GM19452 (cell line): ENCODE measurements at regions not wholly inside any gene's neighbourhood (a gene's known extent, or its start where the extent isn't known, plus 50 kb on each side); places are given as distances from the start of the nearest gene placed in this dataset.
"Not testable (repeated sequence)": the region's sequence is repeated elsewhere in the genome, so short reads cannot be mapped to it uniquely, and the experiment has no call there.

ENCODE experiments used
- ATAC-seq: cut with Tn5 transposase; IDR thresholded peaks from one replicate; pipeline ENCODE4 v1.9.1; 2021; ENCODE audit not compliant: unreplicated experiment

DNA sequence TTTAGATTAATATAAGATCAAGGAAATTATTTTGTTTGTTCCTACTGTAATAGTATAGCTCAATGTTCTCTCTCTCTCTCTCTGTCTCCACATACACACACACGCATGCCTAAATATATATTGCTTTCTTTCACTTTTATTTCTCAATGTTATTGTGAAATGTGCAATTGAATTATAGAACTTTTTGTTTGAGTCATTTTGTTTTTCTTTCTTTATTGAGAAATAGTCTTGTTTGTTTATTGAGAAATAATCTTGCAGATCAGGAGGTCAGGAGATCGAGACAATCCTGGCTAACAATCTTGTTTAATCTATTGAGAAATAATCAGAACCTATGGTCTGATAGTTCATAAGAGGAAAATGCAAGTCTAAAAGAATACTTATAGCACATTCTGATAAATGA lies 1581.3 kb downstream of the EFNB2 start:
- no peak for ATAC-seq

- no peak for ATAC-seq
Measured at GRCh38 chr13:104953588-104953987, 1581.9 kb downstream of the EFNB2 start.

- no peak for ATAC-seq
Measured at GRCh38 chr13:104949840-104950740, 1585.4 kb downstream of the EFNB2 start.

DNA sequence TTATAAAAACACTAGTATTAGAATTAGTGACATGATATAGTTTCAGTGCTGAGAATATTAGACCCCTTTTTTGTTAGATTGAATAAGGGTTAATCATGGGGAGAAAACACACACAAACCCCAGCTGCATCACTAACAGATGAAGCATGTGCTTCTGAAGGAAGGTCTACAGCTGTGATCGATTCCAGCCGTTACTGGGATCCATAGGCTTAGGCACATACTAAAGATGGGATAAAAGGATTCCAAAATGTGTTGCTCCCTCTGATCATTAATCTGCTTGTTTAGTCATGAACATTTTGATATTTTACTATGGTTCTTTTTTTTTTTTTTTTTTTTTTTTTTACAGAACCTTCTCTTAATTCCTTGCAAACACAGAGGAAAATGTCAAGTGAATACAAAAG lies 1591.3 kb downstream of the EFNB2 start:
- ATAC-seq: no peak

GRCh38 chr13:104943331-104943730 lies 1592.1 kb downstream of the EFNB2 start:
- ATAC-seq: no peak

DNA sequence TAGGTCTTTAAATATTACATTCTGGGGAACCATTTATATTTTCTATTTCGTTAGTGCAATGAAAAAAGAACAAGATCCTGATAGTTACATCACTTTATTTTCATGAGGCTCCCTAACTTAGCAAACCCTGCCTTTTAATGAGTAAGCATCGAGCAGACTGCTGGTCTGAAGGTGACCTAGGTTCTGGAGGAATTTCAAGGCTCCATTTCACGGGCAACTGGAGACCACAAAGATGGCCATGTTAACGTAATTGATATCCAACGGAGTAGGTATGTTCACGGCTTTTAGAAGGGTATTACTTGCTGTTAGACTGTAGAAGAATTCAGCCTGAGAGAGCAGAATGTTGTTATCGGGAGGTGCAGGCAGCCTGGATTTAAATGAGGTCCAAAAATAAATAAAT lies 1597.6 kb downstream of the EFNB2 start:
- ATAC-seq: no peak

- ATAC-seq: no peak
Measured at GRCh38 chr13:104936304-104936703, 1599.2 kb downstream of the EFNB2 start.

DNA sequence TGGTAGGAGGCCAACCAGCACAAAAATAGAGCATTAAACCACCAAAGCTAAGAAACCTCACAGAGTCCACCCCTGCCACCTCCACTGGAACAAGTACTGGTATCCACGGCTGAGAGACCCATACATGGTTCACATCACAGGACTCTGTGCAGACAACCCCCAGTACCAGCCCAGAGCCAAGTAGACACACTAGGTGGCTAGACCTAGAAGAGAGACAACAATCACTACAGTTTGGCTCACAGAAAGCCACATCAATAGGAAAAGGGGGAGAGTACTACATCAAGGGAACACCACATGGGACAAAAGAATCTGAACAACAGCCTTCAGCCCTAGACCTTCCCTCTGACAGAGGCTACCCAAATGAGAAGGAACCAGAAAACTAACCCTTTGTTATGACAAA lies 1614.9 kb downstream of the EFNB2 start:
- not testable (repeated sequence) for ATAC-seq

- ATAC-seq: no peak
Measured at GRCh38 chr13:104920091-104920490, 1615.4 kb downstream of the EFNB2 start.

DNA sequence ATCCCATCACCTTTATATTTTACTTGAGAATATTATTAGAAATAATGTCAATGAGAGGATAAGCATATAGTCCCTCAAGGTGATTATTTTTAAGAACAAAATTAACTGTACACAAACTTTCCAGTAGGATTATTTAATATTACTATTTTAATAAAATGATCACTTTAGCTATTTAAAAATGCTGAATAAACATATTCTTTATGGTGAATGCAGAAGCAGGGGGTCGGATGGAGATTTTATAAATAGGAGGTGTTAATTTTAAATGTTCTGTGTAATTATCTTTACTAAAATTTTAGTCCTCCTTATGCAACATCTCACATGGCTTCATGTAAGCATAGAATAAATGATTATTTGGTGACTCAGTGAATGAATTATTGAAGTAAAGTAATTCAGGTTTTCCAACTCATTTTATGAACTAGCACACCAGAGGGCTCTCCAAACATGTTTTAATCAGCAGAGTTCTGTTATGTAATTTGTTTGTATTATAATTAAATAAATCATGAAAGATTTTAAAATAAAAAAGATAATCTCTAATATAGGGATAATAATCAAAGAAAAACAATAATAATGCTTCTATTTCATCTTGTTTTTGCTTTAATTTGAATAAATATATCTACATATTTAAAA lies 1635.2 kb downstream of the EFNB2 start:
- no peak for ATAC-seq

- ATAC-seq: no peak
Measured at GRCh38 chr13:104898484-104898883, 1637.0 kb downstream of the EFNB2 start.

- ATAC-seq: no peak
Measured at GRCh38 chr13:104895521-104895920, 1639.9 kb downstream of the EFNB2 start.

GRCh38 chr13:104875038-104875754 lies 1660.3 kb downstream of the EFNB2 start:
- no peak for ATAC-seq

- ATAC-seq: no peak
Measured at GRCh38 chr13:104872153-104872552, 1663.3 kb downstream of the EFNB2 start.

GRCh38 chr13:104871456-104871855 lies 1664.0 kb downstream of the EFNB2 start:
- no peak for ATAC-seq

DNA sequence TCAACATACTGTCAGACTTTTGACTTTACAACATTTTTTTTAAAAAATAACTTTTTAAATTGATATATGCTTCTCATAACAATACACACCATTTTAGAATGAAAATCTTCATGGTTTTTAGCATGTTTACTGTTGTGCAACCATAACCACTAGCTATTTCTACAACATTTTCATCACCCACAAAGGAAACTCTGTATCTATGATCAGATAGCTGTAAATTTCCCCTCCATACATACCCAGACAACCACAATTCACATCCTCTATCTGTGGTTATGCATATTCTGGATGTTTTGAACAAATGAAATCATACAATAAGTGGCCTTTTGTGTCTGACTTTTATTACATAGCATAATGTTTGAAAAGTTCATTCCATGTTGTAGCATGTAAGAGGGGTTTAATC lies 1666.0 kb downstream of the EFNB2 start:
- no peak for ATAC-seq

GRCh38 chr13:104868806-104869205 lies 1666.7 kb downstream of the EFNB2 start:
- ATAC-seq: no peak

GRCh38 chr13:104855581-104855980 lies 1679.9 kb downstream of the EFNB2 start:
- no peak for ATAC-seq

DNA sequence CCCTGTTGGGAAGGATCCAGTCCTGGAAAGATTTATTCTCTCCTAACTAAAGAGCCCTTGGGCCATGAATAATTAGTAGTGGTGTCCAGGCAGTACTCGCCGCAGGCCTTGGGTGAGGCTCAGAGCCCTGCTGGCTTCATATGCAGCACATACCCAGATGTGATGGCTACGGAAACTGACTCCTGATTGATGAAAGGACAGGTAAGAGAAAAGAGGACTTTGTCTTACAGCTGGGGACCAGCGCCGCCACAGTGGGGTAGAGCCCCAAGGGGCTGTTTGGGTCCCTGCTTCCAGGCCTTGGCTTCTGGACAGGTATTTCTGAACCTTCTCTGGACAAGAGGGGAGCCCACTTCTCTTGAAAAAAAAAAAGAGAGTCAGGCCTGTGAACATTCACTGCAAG lies 1680.8 kb downstream of the EFNB2 start:
- no peak for ATAC-seq

GRCh38 chr13:104854007-104854406 lies 1681.5 kb downstream of the EFNB2 start:
- ATAC-seq: no peak

DNA sequence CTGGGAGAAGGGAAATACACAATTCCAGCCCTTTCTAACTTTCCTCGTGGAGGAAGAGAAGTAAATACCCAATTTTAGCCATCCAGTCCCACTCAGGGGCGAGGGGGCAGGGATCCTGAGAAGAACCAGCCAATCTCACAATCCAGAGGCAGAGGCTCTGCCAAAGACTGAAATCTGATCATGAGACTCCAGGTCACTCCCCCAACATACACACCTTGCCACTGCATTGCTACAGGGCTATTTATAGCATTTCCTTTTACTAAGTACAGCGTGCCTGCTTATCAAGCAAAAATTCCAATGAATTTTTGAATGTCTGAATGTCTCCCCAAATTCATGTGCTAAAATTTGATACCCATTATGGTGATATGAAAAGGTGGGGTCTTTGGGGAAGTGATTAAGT lies 1687.5 kb downstream of the EFNB2 start:
- ATAC-seq: no peak

- no peak for ATAC-seq
Measured at GRCh38 chr13:104843401-104843800, 1692.1 kb downstream of the EFNB2 start.
